ENCODE measurements at regions not wholly inside any gene's neighbourhood (a gene's known extent, or its start where the extent isn't known, plus 50 kb on each side); places are given as distances from the start of the nearest gene placed in this dataset.
A peak's percentile ranks its signal among the peaks of the same experiment; 100 is the strongest.
"Not testable (repeated sequence)": the region's sequence is repeated elsewhere in the genome, so short reads cannot be mapped to it uniquely, and the experiment has no call there.

GRCh38 chr2:142621287-142621686 lies 256.2 kb upstream of the KYNU start:
- intact Hi-C loops (cut with DNase I), result no loop called here
- Histone ChIP-seq H3K27ac (no peak overlapping the region), H3K4me3 (no peak overlapping the region), H3K9me3 (no peaks in the 10 kb centered on the region), H3K36me3 (ENCODE audit: insufficient read depth in 1 of 2, low read depth in 1 of 2) (no peaks in the 10 kb centered on the region), H3K4me1 (no peaks in the 10 kb centered on the region), H3K27me3 (ENCODE audit: insufficient read depth in 3 of 3, low read length in 2 of 3) (no peaks in the 10 kb centered on the region)
- no peak for TF ChIP-seq CTCF (IDR thresholded peaks at IDR 0.05)
- no peak for DNase-seq
- 63 to 76% (median 67%) methylated on average over 2 of the region's 2 CpGs for WGBS, 3 donors
- no peak for ATAC-seq

- no peak for ATAC-seq
These were observed 260.0 kb upstream of the KYNU start for GRCh38 chr2:142617461-142617860.

GRCh38 chr2:142615876-142616275 lies 261.6 kb upstream of the KYNU start:
- no peaks in the 10 kb centered on the region for H3K4me1 ChIP-seq
- H3K36me3 ChIP-seq (ENCODE audit: insufficient read depth in 1 of 2, low read depth in 1 of 2), result no peaks in the 10 kb centered on the region
- TF ChIP-seq CTCF (IDR thresholded peaks at IDR 0.05), result no peak
- DNase-seq, result peak in 1 of 2 donors; percentile 22
- intact Hi-C loops (cut with DNase I), result no loop called here
- H3K27me3 ChIP-seq (ENCODE audit: insufficient read depth in 3 of 3, low read length in 2 of 3), result no peaks in the 10 kb centered on the region
- H3K9me3 ChIP-seq, result no peaks in the 10 kb centered on the region
- no peak overlapping the region for H3K4me3 ChIP-seq
- H3K27ac ChIP-seq, result no peak overlapping the region
- WGBS, 3 donors, result 91 to 95% (median 94%) methylated on average over 9 of the region's 9 CpGs
- ATAC-seq, result no peak

More at GRCh38 chr2:142617461-142617860, 260.0 kb upstream of the KYNU start:
- H3K4me1 ChIP-seq, result no peaks in the 10 kb centered on the region
- no peak overlapping the region for H3K27ac ChIP-seq
- intact Hi-C loops (cut with DNase I), result no loop called here
- no peaks in the 10 kb centered on the region for H3K36me3 ChIP-seq (ENCODE audit: insufficient read depth in 1 of 2, low read depth in 1 of 2)
- H3K4me3 ChIP-seq, result no peak overlapping the region
- TF ChIP-seq CTCF (IDR thresholded peaks at IDR 0.05), result no peak
- H3K27me3 ChIP-seq (ENCODE audit: insufficient read depth in 3 of 3, low read length in 2 of 3), result no peaks in the 10 kb centered on the region
- no peaks in the 10 kb centered on the region for H3K9me3 ChIP-seq
- 61 to 85% (median 78%) methylated on average over 1 of the region's 1 CpG for WGBS, 3 donors
- no peak for DNase-seq

GRCh38 chr2:142613193-142613592 lies 264.3 kb upstream of the KYNU start:
- intact Hi-C loops (cut with DNase I); DNase-seq; H3K9me3 ChIP-seq; H3K27ac ChIP-seq; H3K4me3 ChIP-seq; ATAC-seq; H3K4me1 ChIP-seq; H3K36me3 ChIP-seq (ENCODE audit: insufficient read depth in 1 of 2, low read depth in 1 of 2); H3K27me3 ChIP-seq (ENCODE audit: insufficient read depth in 3 of 3, low read length in 2 of 3): not testable (repeated sequence)
- WGBS, 3 donors, result 89 to 93% (median 89%) methylated on average over 16 to 17 of the region's 17 CpGs

DNA sequence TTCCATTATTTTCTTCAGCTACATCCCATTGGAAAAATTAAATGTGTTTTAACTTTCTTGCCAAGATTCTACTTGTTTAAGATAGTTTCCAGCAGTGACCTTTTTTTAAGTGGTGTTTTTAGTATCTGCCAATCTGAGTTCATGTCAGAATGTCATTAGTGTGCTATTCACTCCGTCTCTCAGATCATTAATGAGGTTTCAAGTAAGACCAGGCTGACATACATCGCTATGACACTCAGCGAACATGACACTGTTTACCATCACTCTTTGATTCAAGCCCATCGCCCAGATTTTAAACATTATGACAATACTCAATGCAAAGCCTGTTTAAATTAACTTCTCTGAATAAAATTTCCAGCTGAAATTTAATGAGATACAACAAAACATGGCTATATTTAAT lies 272.0 kb upstream of the KYNU start:
- no peaks in the 10 kb centered on the region for H3K36me3 ChIP-seq (ENCODE audit: insufficient read depth in 1 of 2, low read depth in 1 of 2)
- WGBS, 3 donors, result 71 to 75% (median 72%) methylated on average over 4 of the region's 4 CpGs
- ATAC-seq, result no peak
- no peaks in the 10 kb centered on the region for H3K9me3 ChIP-seq
- H3K4me3 ChIP-seq, result no peak overlapping the region
- H3K27ac ChIP-seq, result no peak overlapping the region
- intact Hi-C loops (cut with DNase I), result no loop called here
- no peaks in the 10 kb centered on the region for H3K27me3 ChIP-seq (ENCODE audit: insufficient read depth in 3 of 3, low read length in 2 of 3)
- DNase-seq, result no peak
- H3K4me1 ChIP-seq, result no peaks in the 10 kb centered on the region
- TF ChIP-seq CTCF (IDR thresholded peaks at IDR 0.05), result no peak
